Keratinocyte (primary cell): ENCODE measurements at regions not wholly inside any gene's neighbourhood (a gene's known extent, or its start where the extent isn't known, plus 50 kb on each side); places are given as distances from the start of the nearest gene placed in this dataset.

ENCODE experiments used
- DNase-seq: peaks from one replicate; pipeline ENCODE4 v3.0.0-alpha.2; 2011; ENCODE audit warnings: low read depth, missing footprints, low spot score
- FAIRE-seq: peaks from 2 replicates; lab custom pipeline; 2011; peaks lifted over from hg19 to GRCh38; lab: Jason Lieb, UNC
- H2AFZ ChIP-seq: 2 replicates; pipeline ENCODE4 v1.6.0; 2012; ENCODE audit warnings: low read length, control low read depth, inconsistent platforms; ENCODE audit not compliant: control insufficient read depth
- H3K27ac ChIP-seq: 2 replicates; pipeline ENCODE4 v1.5.1; 2011; ENCODE audit warnings: low read length; ENCODE audit not compliant: control insufficient read depth, insufficient read depth
- H3K27me3 ChIP-seq: 3 replicates; pipeline ENCODE4 v1.6.0; 2011; ENCODE audit warnings: low read length; ENCODE audit not compliant: control insufficient read depth, insufficient read depth; ENCODE audit errors: extremely low read depth
- H3K36me3 ChIP-seq, 2 experiments: 2 replicates in 1 of 2; 3 replicates in 1 of 2; pipeline ENCODE4 v1.5.1; 2011; ENCODE audit warnings: low read length in 2 of 2, mild to moderate bottlenecking in 1 of 2; ENCODE audit not compliant: control insufficient read depth in 2 of 2, insufficient read depth in 2 of 2; ENCODE audit errors: extremely low read depth in 1 of 2
- H3K4me1 ChIP-seq: 3 replicates; pipeline ENCODE4 v1.5.1; 2011; ENCODE audit warnings: low read length; ENCODE audit not compliant: control insufficient read depth, insufficient read depth; ENCODE audit errors: extremely low read depth
- H3K4me2 ChIP-seq: 3 replicates; pipeline ENCODE4 v1.6.0; 2011; ENCODE audit warnings: low read depth, low read length; ENCODE audit not compliant: control insufficient read depth, insufficient read depth; ENCODE audit errors: extremely low read depth
- H3K4me3 ChIP-seq, 3 experiments: fragments of 200-600 bp in 1 of 3; sonication (generic) in 1 of 3; 2 replicates in 2 of 3; 3 replicates in 1 of 3; pipeline ENCODE4 v1.5.1; 2011 to 2016; ENCODE audit warnings: low read length in 3 of 3, mild to moderate bottlenecking in 3 of 3, control low read depth in 2 of 3, inconsistent platforms in 1 of 3, low read depth in 1 of 3, mixed read lengths in 1 of 3, mixed run types in 1 of 3, moderate library complexity in 1 of 3; ENCODE audit not compliant: control insufficient read depth in 2 of 3, insufficient read depth in 2 of 3; ENCODE audit errors: extremely low read depth in 1 of 3
- H3K79me2 ChIP-seq: 2 replicates; pipeline ENCODE4 v1.6.0; 2012; ENCODE audit warnings: low read length; ENCODE audit not compliant: control insufficient read depth, insufficient read depth
- H3K9ac ChIP-seq: 3 replicates; pipeline ENCODE4 v1.6.0; 2011; ENCODE audit warnings: low read length; ENCODE audit not compliant: control insufficient read depth, insufficient read depth; ENCODE audit errors: extremely low read depth
- H3K9me1 ChIP-seq: 3 replicates; pipeline ENCODE4 v1.6.0; 2011; ENCODE audit warnings: low read length; ENCODE audit not compliant: control insufficient read depth, insufficient read depth; ENCODE audit errors: extremely low read depth
- H3K9me3 ChIP-seq: 2 replicates; pipeline ENCODE4 v1.5.1; 2012; ENCODE audit warnings: low read depth, low read length; ENCODE audit not compliant: control insufficient read depth
- H4K20me1 ChIP-seq: 3 replicates; pipeline ENCODE4 v1.6.0; 2011; ENCODE audit warnings: low read length; ENCODE audit not compliant: control insufficient read depth, insufficient read depth; ENCODE audit errors: extremely low read depth
- CTCF ChIP-seq, 3 experiments: IDR thresholded peaks in 1 of 3; conservative IDR thresholded peaks in 1 of 3; optimal IDR thresholded peaks in 1 of 3; 2 replicates in 2 of 3; 3 replicates in 1 of 3; pipeline versions ENCODE3 to v1.5.1; 2011; ENCODE audit warnings: low read length in 3 of 3, mild to moderate bottlenecking in 3 of 3, moderate library complexity in 2 of 3, control low read depth in 1 of 3, inconsistent platforms in 1 of 3; ENCODE audit not compliant: insufficient read depth in 2 of 3; ENCODE audit errors: extremely low read depth in 1 of 3
- EZH2 ChIP-seq: IDR thresholded peaks from one replicate; pipeline ENCODE4 v1.6.1; 2012; ENCODE audit warnings: inconsistent platforms, mild to moderate bottlenecking, low read length, moderate library complexity
- dilution Hi-C: fragments of 300-500 bp; cut with MboI; formaldehyde crosslinking; loops from one replicate; pipeline ENCODE4 v1.7.0; 2020; ENCODE audit warnings: low sequenced_read_pairs; ENCODE audit not compliant: extremely low pct_ligation_motif_present

GRCh38 chr3:66904336-66904735 is 93.8 kb upstream of the KBTBD8 start:
- H4K20me1 ChIP-seq, result no peaks in the 10 kb centered on the region
- dilution Hi-C loops, result no loop called here
- DNase-seq (no peak), FAIRE-seq (no peak)
- H3K4me3 ChIP-seq, result no peak overlapping the region
- no peak overlapping the region for H3K27ac ChIP-seq
- H3K36me3 ChIP-seq, result no peaks in the 10 kb centered on the region
- H2AFZ ChIP-seq, result no peak overlapping the region
- H3K79me2 ChIP-seq, result no peaks in the 10 kb centered on the region
- H3K27me3 ChIP-seq, result no peaks in the 10 kb centered on the region
- H3K9me3 ChIP-seq, result no peaks in the 10 kb centered on the region
- H3K9me1 ChIP-seq, result no peaks in the 10 kb centered on the region
- H3K9ac ChIP-seq, result no peak overlapping the region
- TF ChIP-seq EZH2 (no peak), CTCF (optimal IDR thresholded peaks at IDR 0.05 in 1 of 3, IDR thresholded peaks at IDR 0.05 in 1 of 3, conservative IDR thresholded peaks at IDR 0.05 in 1 of 3; ENCODE audit: extremely low read depth in 1 of 3, insufficient read depth in 2 of 3, low read length in 3 of 3) (no peak)
- H3K4me2 ChIP-seq, result no peak overlapping the region
- H3K4me1 ChIP-seq, result no peaks in the 10 kb centered on the region

GRCh38 chr3:66904831-66905493 is 93.1 kb upstream of the KBTBD8 start:
- H3K4me2 ChIP-seq, result no peak overlapping the region
- no peak for FAIRE-seq
- no peak overlapping the region for H2AFZ ChIP-seq
- no peak overlapping the region for H3K4me3 ChIP-seq
- H3K27me3 ChIP-seq, result no peaks in the 10 kb centered on the region
- H4K20me1 ChIP-seq, result no peaks in the 10 kb centered on the region
- no peaks in the 10 kb centered on the region for H3K79me2 ChIP-seq
- no peak for DNase-seq
- no peak for TF ChIP-seq EZH2
- TF ChIP-seq CTCF (optimal IDR thresholded peaks at IDR 0.05 in 1 of 3, IDR thresholded peaks at IDR 0.05 in 1 of 3, conservative IDR thresholded peaks at IDR 0.05 in 1 of 3; ENCODE audit: extremely low read depth in 1 of 3, insufficient read depth in 2 of 3, low read length in 3 of 3), result no peak
- H3K27ac ChIP-seq, result no peak overlapping the region
- no peaks in the 10 kb centered on the region for H3K36me3 ChIP-seq
- no peaks in the 10 kb centered on the region for H3K4me1 ChIP-seq
- H3K9ac ChIP-seq, result no peak overlapping the region
- no peaks in the 10 kb centered on the region for H3K9me1 ChIP-seq
- dilution Hi-C loops, result no loop called here
- H3K9me3 ChIP-seq, result no peaks in the 10 kb centered on the region
